B cell (primary cell): ENCODE measurements at regions not wholly inside any gene's neighbourhood (a gene's known extent, or its start where the extent isn't known, plus 50 kb on each side); places are given as distances from the start of the nearest gene placed in this dataset.

Experiments used
- ATAC-seq: fragments of 200-7000 bp; cut with Tn5 transposase; one replicate; pipeline ENCODE4 v1.10.0; 2021; ENCODE audit warnings: low read depth, mild to moderate bottlenecking, moderate number of reproducible peaks, moderate library complexity
- CTCF ChIA-PET: fragments of 350-600 bp; sonication (Branson Sonifier 250); formaldehyde crosslinking; loops from one replicate; lab custom pipeline; 2021; ENCODE audit warnings: antibody characterized with exemption, inconsistent platforms; lab: Charles Lee
- POLR2A ChIA-PET: fragments of 350-600 bp; sonication (Branson Sonifier 250); formaldehyde crosslinking; loops from one replicate; lab custom pipeline; 2021; ENCODE audit warnings: antibody characterized with exemption; lab: Charles Lee
- DNase-seq: peaks from one replicate; pipeline ENCODE4 v3.0.0; 2013
- H2AFZ ChIP-seq: 2 replicates; pipeline ENCODE4 v1.6.1; 2012; ENCODE audit warnings: mild to moderate bottlenecking, low read depth, low read length; ENCODE audit not compliant: insufficient read depth, poor library complexity, severe bottlenecking
- H3K27ac ChIP-seq, 2 donors: 1 replicate in 1 of 2; 2 replicates in 1 of 2; pipeline ENCODE4 v1.5.1; 2012 to 2013; ENCODE audit warnings: low read length in 2 of 2, mild to moderate bottlenecking in 2 of 2, moderate library complexity in 1 of 2
- H3K27me3 ChIP-seq, 4 experiments: fragments of 200-600 bp in 1 of 4; sonication (generic) in 1 of 4; replicated peaks in 1 of 4; 1 replicate in 2 of 4; 2 replicates in 2 of 4; pipeline versions ENCODE4 v1.6.1 to v1.7.0; 2013 to 2016; ENCODE audit warnings: low read length in 3 of 4, mild to moderate bottlenecking in 2 of 4, mixed read lengths in 1 of 4, moderate library complexity in 1 of 4; ENCODE audit not compliant: insufficient read depth in 4 of 4, control insufficient read depth in 3 of 4; ENCODE audit errors: control extremely low read depth in 1 of 4
- H3K36me3 ChIP-seq, 2 experiments: replicated peaks in 1 of 2; 1 replicate in 1 of 2; 2 replicates in 1 of 2; pipeline versions ENCODE4 v1.6.1 to v1.7.1; 2013; ENCODE audit warnings: low read length in 1 of 2; ENCODE audit not compliant: insufficient read depth in 2 of 2, control insufficient read depth in 1 of 2; ENCODE audit errors: control extremely low read depth in 1 of 2, extremely low read depth in 1 of 2
- H3K4me1 ChIP-seq, 2 donors: fragments of 200-600 bp in 1 of 2; sonication (generic) in 1 of 2; 1 replicate in 1 of 2; 2 replicates in 1 of 2; pipeline versions ENCODE4 v1.5.1 to v1.6.1; 2013 to 2017; ENCODE audit warnings: low read length in 2 of 2; ENCODE audit not compliant: control insufficient read depth in 2 of 2, insufficient read depth in 2 of 2
- H3K4me2 ChIP-seq: replicated peaks from 2 replicates; pipeline ENCODE3; 2012; ENCODE audit warnings: mild to moderate bottlenecking, low read depth, low read length; ENCODE audit not compliant: poor library complexity, severe bottlenecking
- H3K4me3 ChIP-seq, 5 experiments: fragments of 200-600 bp in 1 of 5; sonication (generic) in 1 of 5; 1 replicate in 3 of 5; 2 replicates in 2 of 5; pipeline versions ENCODE4 v1.5.1 to v1.7.0; 2011 to 2016; ENCODE audit warnings: low read length in 4 of 5, mild to moderate bottlenecking in 4 of 5, low read depth in 2 of 5, control low read depth in 1 of 5, moderate library complexity in 1 of 5; ENCODE audit not compliant: insufficient read depth in 1 of 5; ENCODE audit errors: control extremely low read depth in 1 of 5, extremely low read depth in 1 of 5
- H3K79me2 ChIP-seq: fragments of 200-600 bp; sonication (generic); one replicate; pipeline ENCODE4 v1.6.0; 2016; ENCODE audit warnings: low read length; ENCODE audit not compliant: control insufficient read depth, insufficient read depth
- H3K9ac ChIP-seq: fragments of 200-600 bp; sonication (generic); 2 replicates; pipeline ENCODE4 v1.6.1; 2017; ENCODE audit warnings: mild to moderate bottlenecking, low read length, moderate library complexity
- H3K9me3 ChIP-seq, 3 donors: one replicate each; pipeline versions ENCODE4 v1.6.1 to v1.7.1; 2013; ENCODE audit warnings: low read length in 2 of 3; ENCODE audit not compliant: control insufficient read depth in 2 of 3, insufficient read depth in 1 of 3; ENCODE audit errors: control extremely low read depth in 1 of 3
- H4K20me1 ChIP-seq: 2 replicates; pipeline ENCODE4 v1.6.0; 2012; ENCODE audit warnings: mild to moderate bottlenecking, low read length; ENCODE audit not compliant: insufficient read depth, control insufficient read depth, poor library complexity, severe bottlenecking
- H3K27ac Mint-ChIP-seq: one replicate; pipeline ENCODE4 v1.8.0; 2021; ENCODE audit warnings: mixed read lengths
- H3K27me3 Mint-ChIP-seq: one replicate; pipeline ENCODE4 v1.8.0; 2021; ENCODE audit warnings: mixed read lengths
- H3K4me1 Mint-ChIP-seq: one replicate; pipeline ENCODE4 v1.8.0; 2021; ENCODE audit warnings: mixed read lengths
- H3K4me3 Mint-ChIP-seq: one replicate; pipeline ENCODE4 v1.8.0; 2021; ENCODE audit warnings: mixed read lengths
- H3K9me3 Mint-ChIP-seq: one replicate; pipeline ENCODE4 v1.8.0; 2022; ENCODE audit warnings: mixed read lengths; ENCODE audit not compliant: insufficient read depth
- EZH2 ChIP-seq: IDR thresholded peaks from 2 replicates; pipeline ENCODE4 v1.6.1; 2012; ENCODE audit warnings: borderline replicate concordance, low read depth, mild to moderate bottlenecking, moderate library complexity, low read length; ENCODE audit not compliant: insufficient read depth, poor library complexity, severe bottlenecking
- WGBS: methylation state at CpG from one replicate; pipeline ENCODE4 v1.1.5; 2013; ENCODE audit warnings: missing lambda C conversion rate; ENCODE audit not compliant: insufficient coverage; 5-methylcytosine and 5-hydroxymethylcytosine counted together
- intact Hi-C: fragments of 100-400 bp; cut with micrococcal nuclease; formaldehyde crosslinking; loops from one replicate; pipeline ENCODE4 v1.10.0; 2022
- TF ChIP-seq, protein P1 (sequence below): fragments of 200-600 bp; IDR thresholded peaks from one replicate; pipeline ENCODE4 v1.8.0; 2022; ENCODE audit warnings: antibody characterized with exemption, mild to moderate bottlenecking

DNA sequence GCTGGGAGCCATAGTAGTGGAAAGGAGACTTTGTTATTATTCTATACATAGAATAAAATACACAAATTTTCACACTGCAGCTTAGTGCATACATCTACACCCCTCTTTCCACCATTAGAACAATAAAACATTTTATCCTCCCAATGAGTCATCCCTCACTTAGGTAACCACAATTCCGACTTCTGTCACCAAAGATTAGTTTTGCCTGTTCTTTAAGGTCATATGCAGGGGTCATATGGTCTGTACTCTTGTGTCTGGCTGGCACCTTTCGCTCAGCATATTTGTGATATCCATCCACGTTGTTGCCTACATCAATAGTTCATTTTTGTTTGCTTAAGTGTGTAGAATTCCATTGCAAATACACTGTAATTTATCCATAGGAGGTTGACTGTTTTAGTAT is 399.4 kb downstream of the SHQ1 start:
- intact Hi-C loops = loop anchor here (5.0 to 10.0 kb wide), 3 partner anchors 287 to 574 kb away; no protein-coding TSS in a partner anchor
- DNase-seq (no peak), ATAC-seq (no peak)
- no peak overlapping the region for H3K9ac ChIP-seq
- POLR2A ChIA-PET = no interaction called here
- no peak overlapping the region for H3K4me2 ChIP-seq
- peaks cover 0 to 8% (median 0%) of the 10 kb centered on the region in 4 experiments for H3K27me3 ChIP-seq
- no peak overlapping the region for H3K27ac ChIP-seq
- Mint-ChIP-seq H3K9me3 (no peaks in the 10 kb centered on the region), H3K27ac (no peak overlapping the region), H3K27me3 (peaks cover 27% of the 10 kb centered on the region), H3K4me3 (no peak overlapping the region), H3K4me1 (peaks cover 21% of the 10 kb centered on the region)
- TF ChIP-seq, protein P1, sequence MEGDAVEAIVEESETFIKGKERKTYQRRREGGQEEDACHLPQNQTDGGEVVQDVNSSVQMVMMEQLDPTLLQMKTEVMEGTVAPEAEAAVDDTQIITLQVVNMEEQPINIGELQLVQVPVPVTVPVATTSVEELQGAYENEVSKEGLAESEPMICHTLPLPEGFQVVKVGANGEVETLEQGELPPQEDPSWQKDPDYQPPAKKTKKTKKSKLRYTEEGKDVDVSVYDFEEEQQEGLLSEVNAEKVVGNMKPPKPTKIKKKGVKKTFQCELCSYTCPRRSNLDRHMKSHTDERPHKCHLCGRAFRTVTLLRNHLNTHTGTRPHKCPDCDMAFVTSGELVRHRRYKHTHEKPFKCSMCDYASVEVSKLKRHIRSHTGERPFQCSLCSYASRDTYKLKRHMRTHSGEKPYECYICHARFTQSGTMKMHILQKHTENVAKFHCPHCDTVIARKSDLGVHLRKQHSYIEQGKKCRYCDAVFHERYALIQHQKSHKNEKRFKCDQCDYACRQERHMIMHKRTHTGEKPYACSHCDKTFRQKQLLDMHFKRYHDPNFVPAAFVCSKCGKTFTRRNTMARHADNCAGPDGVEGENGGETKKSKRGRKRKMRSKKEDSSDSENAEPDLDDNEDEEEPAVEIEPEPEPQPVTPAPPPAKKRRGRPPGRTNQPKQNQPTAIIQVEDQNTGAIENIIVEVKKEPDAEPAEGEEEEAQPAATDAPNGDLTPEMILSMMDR = no peak
- no peak for TF ChIP-seq EZH2
- H3K9me3 ChIP-seq = no peaks in the 10 kb centered on the region
- WGBS = 100% methylated on average over 1 of the region's 3 CpGs
- H4K20me1 ChIP-seq = peaks cover 29% of the 10 kb centered on the region
- no peaks in the 10 kb centered on the region for H3K36me3 ChIP-seq
- peaks cover 30% of the 10 kb centered on the region for H3K79me2 ChIP-seq
- no peak overlapping the region for H2AFZ ChIP-seq
- H3K4me3 ChIP-seq = no peak overlapping the region
- CTCF ChIA-PET = no interaction called here
- H3K4me1 ChIP-seq = peaks cover 19 to 28% of the 10 kb centered on the region in 2 donors

- Histone ChIP-seq H4K20me1 (peaks cover 34% of the 10 kb centered on the region), H3K27ac (no peak overlapping the region), H3K9me3 (no peaks in the 10 kb centered on the region), H3K27me3 (peaks cover 0 to 8% (median 0%) of the 10 kb centered on the region in 4 experiments), H3K36me3 (no peaks in the 10 kb centered on the region), H3K4me3 (no peak overlapping the region), H3K4me2 (no peak overlapping the region), H2AFZ (no peak overlapping the region), H3K9ac (no peak overlapping the region), H3K79me2 (peaks cover 35% of the 10 kb centered on the region), H3K4me1 (peaks cover 22 to 32% of the 10 kb centered on the region in 2 donors)
- ATAC-seq (no peak), DNase-seq (no peak)
- ChIA-PET POLR2A (no interaction called here), CTCF (no interaction called here)
- H3K4me3 Mint-ChIP-seq = peak overlapping the region; percentile 84
- no peak for TF ChIP-seq EZH2
- TF ChIP-seq, protein P1 = no peak
- peaks cover 26% of the 10 kb centered on the region for H3K4me1 Mint-ChIP-seq
- H3K9me3 Mint-ChIP-seq = no peaks in the 10 kb centered on the region
- H3K27ac Mint-ChIP-seq = no peak overlapping the region
- WGBS = 98% methylated on average over 7 of the region's 8 CpGs
- H3K27me3 Mint-ChIP-seq = peaks cover 24% of the 10 kb centered on the region
- intact Hi-C loops = loop anchor here (5.0 to 10.0 kb wide), 3 partner anchors 286 to 574 kb away; no protein-coding TSS in a partner anchor
Observed at GRCh38 chr3:72448375-72448823, 399.8 kb downstream of the SHQ1 start.
